Nephron (organoid): ENCODE measurements at regions not wholly inside any gene's neighbourhood (a gene's known extent, or its start where the extent isn't known, plus 50 kb on each side); places are given as distances from the start of the nearest gene placed in this dataset.
"Not testable (repeated sequence)": the region's sequence is repeated elsewhere in the genome, so short reads cannot be mapped to it uniquely, and the experiment has no call there.

Experiments used
- H3K27ac Mint-ChIP-seq, 3 experiments: 2 replicates each; pipeline ENCODE4 v1.8.0; 2020; ENCODE audit warnings: mixed read lengths in 3 of 3, mild to moderate bottlenecking in 2 of 3, moderate library complexity in 1 of 3
- H3K27me3 Mint-ChIP-seq: 2 replicates; pipeline ENCODE4 v1.8.0; 2021; ENCODE audit warnings: low read depth, mild to moderate bottlenecking, moderate library complexity, mixed read lengths
- H3K36me3 Mint-ChIP-seq: 2 replicates; pipeline ENCODE4 v1.8.0; 2020; ENCODE audit warnings: low read depth, mixed read lengths
- H3K4me1 Mint-ChIP-seq: 2 replicates; pipeline ENCODE4 v1.8.0; 2020; ENCODE audit warnings: mixed read lengths
- H3K4me3 Mint-ChIP-seq, 3 experiments: 2 replicates each; pipeline ENCODE4 v1.8.0; 2020; ENCODE audit warnings: mild to moderate bottlenecking in 3 of 3, mixed read lengths in 3 of 3, moderate library complexity in 2 of 3
- H3K9me3 Mint-ChIP-seq: 2 replicates; pipeline ENCODE4 v1.8.0; 2020; ENCODE audit warnings: mixed read lengths
- CTCF ChIP-seq, 3 experiments: fragments of 200-600 bp; sonication (generic); IDR thresholded peaks; one replicate each; pipeline ENCODE4 v1.5.0; 2021; ENCODE audit warnings: antibody characterized with exemption in 3 of 3; ENCODE audit not compliant: unreplicated experiment in 3 of 3

- no peaks in the 10 kb centered on the region for H3K9me3 Mint-ChIP-seq
- TF ChIP-seq CTCF (IDR thresholded peaks at IDR 0.05; ENCODE audit: unreplicated experiment in 3 of 3) = no peak
- H3K27ac Mint-ChIP-seq = no peak overlapping the region
- H3K36me3 Mint-ChIP-seq = no peaks in the 10 kb centered on the region
- H3K27me3 Mint-ChIP-seq = no peaks in the 10 kb centered on the region
- H3K4me3 Mint-ChIP-seq = no peak overlapping the region
- no peaks in the 10 kb centered on the region for H3K4me1 Mint-ChIP-seq
These were observed 741.4 kb downstream of the PLA2G4A start for GRCh38 chr1:187570166-187570565.

- Mint-ChIP-seq H3K4me3 (no peak overlapping the region), H3K36me3 (no peaks in the 10 kb centered on the region), H3K27ac (no peak overlapping the region), H3K9me3 (no peaks in the 10 kb centered on the region), H3K27me3 (no peaks in the 10 kb centered on the region), H3K4me1 (no peaks in the 10 kb centered on the region)
- TF ChIP-seq CTCF (IDR thresholded peaks at IDR 0.05; ENCODE audit: unreplicated experiment in 3 of 3) = no peak
These were observed 748.9 kb downstream of the PLA2G4A start for GRCh38 chr1:187577610-187578009.

- Mint-ChIP-seq H3K9me3 (no peaks in the 10 kb centered on the region), H3K27me3 (no peaks in the 10 kb centered on the region), H3K27ac (no peak overlapping the region), H3K4me3 (no peak overlapping the region), H3K36me3 (no peaks in the 10 kb centered on the region), H3K4me1 (no peaks in the 10 kb centered on the region)
- TF ChIP-seq CTCF (IDR thresholded peaks at IDR 0.05; ENCODE audit: unreplicated experiment in 3 of 3) = no peak
These were observed 760.2 kb downstream of the PLA2G4A start for GRCh38 chr1:187588917-187589316.

GRCh38 chr1:187605736-187606135, 777.0 kb downstream of the PLA2G4A start:
- peaks cover 12% of the 10 kb centered on the region for H3K9me3 Mint-ChIP-seq
- H3K4me1 Mint-ChIP-seq = no peaks in the 10 kb centered on the region
- no peak overlapping the region for H3K27ac Mint-ChIP-seq
- no peaks in the 10 kb centered on the region for H3K36me3 Mint-ChIP-seq
- no peak for TF ChIP-seq CTCF (IDR thresholded peaks at IDR 0.05; ENCODE audit: unreplicated experiment in 3 of 3)
- H3K4me3 Mint-ChIP-seq = no peak overlapping the region
- H3K27me3 Mint-ChIP-seq = no peaks in the 10 kb centered on the region

- not testable (repeated sequence) for H3K36me3 Mint-ChIP-seq, H3K27me3 Mint-ChIP-seq, H3K4me3 Mint-ChIP-seq, H3K27ac Mint-ChIP-seq, H3K4me1 Mint-ChIP-seq
- H3K9me3 Mint-ChIP-seq = peaks cover 23% of the 10 kb centered on the region
These were observed 787.3 kb downstream of the PLA2G4A start for GRCh38 chr1:187615853-187616735.

GRCh38 chr1:187616830-187617229, 788.1 kb downstream of the PLA2G4A start:
- not testable (repeated sequence) for H3K36me3 Mint-ChIP-seq, H3K4me1 Mint-ChIP-seq, H3K27me3 Mint-ChIP-seq, H3K4me3 Mint-ChIP-seq, H3K27ac Mint-ChIP-seq
- H3K9me3 Mint-ChIP-seq = peaks cover 17% of the 10 kb centered on the region

GRCh38 chr1:187617776-187618175, 789.0 kb downstream of the PLA2G4A start:
- no peaks in the 10 kb centered on the region for H3K27me3 Mint-ChIP-seq
- no peak overlapping the region for H3K27ac Mint-ChIP-seq
- TF ChIP-seq CTCF (IDR thresholded peaks at IDR 0.05; ENCODE audit: unreplicated experiment in 3 of 3) = no peak
- H3K4me3 Mint-ChIP-seq = no peak overlapping the region
- H3K9me3 Mint-ChIP-seq = peaks cover 17% of the 10 kb centered on the region
- H3K36me3 Mint-ChIP-seq = peaks cover 4% of the 10 kb centered on the region
- H3K4me1 Mint-ChIP-seq = peaks cover 6% of the 10 kb centered on the region
